K562 (cell line): ENCODE measurements at regions not wholly inside any gene's neighbourhood (a gene's known extent, or its start where the extent isn't known, plus 50 kb on each side); places are given as distances from the start of the nearest gene placed in this dataset.

Source experiments
- CAMTA2 ChIP-seq: fragments of 250-450 bp; sonication (Bioruptor Pico); conservative IDR thresholded peaks from 2 replicates; pipeline ENCODE4 v1.5.1; 2022
- CHD7 ChIP-seq: fragments of 200-600 bp; sonication (generic); IDR thresholded peaks from one replicate; pipeline ENCODE4 v1.6.1; 2012; ENCODE audit warnings: mild to moderate bottlenecking, low read depth, low read length, inconsistent platforms
- ELK3 ChIP-seq: fragments of 450-650 bp; formaldehyde crosslinking; IDR thresholded peaks from 2 replicates; pipeline ENCODE4 v1.4.0; 2020; ENCODE audit warnings: mild to moderate bottlenecking
- POU5F1 ChIP-seq: fragments of 150-350 bp; IDR thresholded peaks from 2 replicates; pipeline ENCODE4 v1.6.1; 2014; ENCODE audit warnings: borderline replicate concordance, low read length, low read depth, mild to moderate bottlenecking; ENCODE audit not compliant: partially characterized antibody
- SAFB2 ChIP-seq: fragments of 200-400 bp; formaldehyde crosslinking; IDR thresholded peaks from 2 replicates; pipeline ENCODE4 v1.6.1; 2018; ENCODE audit warnings: borderline replicate concordance, low read length, low read depth, moderate library complexity; ENCODE audit not compliant: severe bottlenecking
- TSHZ1 ChIP-seq: fragments of 250-450 bp; sonication (Bioruptor Pico); IDR thresholded peaks from 2 replicates; pipeline ENCODE4 v1.4.0; 2020; ENCODE audit warnings: mild to moderate bottlenecking, moderate library complexity
- ZNF655 ChIP-seq: fragments of 250-450 bp; sonication (Bioruptor Pico); IDR thresholded peaks from 2 replicates; pipeline ENCODE4 v1.5.0; 2021
- TF ChIP-seq, protein P1 (sequence below): fragments of 250-450 bp; sonication (Bioruptor Pico); IDR thresholded peaks from 2 replicates; pipeline ENCODE4 v1.4.0; 2020; ENCODE audit warnings: mild to moderate bottlenecking, moderate library complexity

DNA sequence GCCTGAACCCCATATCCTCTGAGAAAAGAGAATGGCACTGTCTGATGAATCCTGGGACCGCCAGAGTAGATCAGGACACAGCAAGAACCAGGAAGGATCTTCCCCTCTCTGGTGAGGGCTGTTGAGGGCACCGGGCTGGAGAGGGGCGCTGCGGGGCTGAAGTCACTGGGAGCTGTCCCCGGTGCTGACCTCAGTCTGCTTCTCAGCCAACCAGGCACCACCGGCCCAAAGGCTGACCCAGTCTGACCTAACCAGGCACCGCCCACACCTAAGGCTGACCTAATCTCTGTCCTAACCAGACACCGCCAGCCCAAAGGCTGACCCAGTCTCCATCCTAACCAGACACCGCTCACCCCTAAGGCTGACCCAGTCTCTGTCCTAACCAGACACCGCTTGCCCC, 82.8 kb downstream of the CPZ start (continued):
- no peak for TF ChIP-seq CHD7
- no peak for TF ChIP-seq ELK3 (CRISPR knock-in tag)
- TF ChIP-seq ZNF655 = no peak
- TF ChIP-seq, protein P1, sequence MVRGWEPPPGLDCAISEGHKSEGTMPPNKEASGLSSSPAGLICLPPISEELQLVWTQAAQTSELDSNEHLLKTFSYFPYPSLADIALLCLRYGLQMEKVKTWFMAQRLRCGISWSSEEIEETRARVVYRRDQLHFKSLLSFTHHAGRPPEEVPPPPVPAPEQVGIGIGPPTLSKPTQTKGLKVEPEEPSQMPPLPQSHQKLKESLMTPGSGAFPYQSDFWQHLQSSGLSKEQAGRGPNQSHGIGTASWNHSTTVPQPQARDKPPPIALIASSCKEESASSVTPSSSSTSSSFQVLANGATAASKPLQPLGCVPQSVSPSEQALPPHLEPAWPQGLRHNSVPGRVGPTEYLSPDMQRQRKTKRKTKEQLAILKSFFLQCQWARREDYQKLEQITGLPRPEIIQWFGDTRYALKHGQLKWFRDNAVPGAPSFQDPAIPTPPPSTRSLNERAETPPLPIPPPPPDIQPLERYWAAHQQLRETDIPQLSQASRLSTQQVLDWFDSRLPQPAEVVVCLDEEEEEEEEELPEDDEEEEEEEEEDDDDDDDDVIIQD (CRISPR knock-in tag) = no peak
- no peak for TF ChIP-seq TSHZ1 (CRISPR knock-in tag)
- no peak for TF ChIP-seq POU5F1
- TF ChIP-seq CAMTA2 (CRISPR knock-in tag) = no peak
- TF ChIP-seq SAFB2 = no peak
